Epidermal melanocyte (primary cell): ENCODE measurements at regions not wholly inside any gene's neighbourhood (a gene's known extent, or its start where the extent isn't known, plus 50 kb on each side); places are given as distances from the start of the nearest gene placed in this dataset.
"Not testable (repeated sequence)": the region's sequence is repeated elsewhere in the genome, so short reads cannot be mapped to it uniquely, and the experiment has no call there.

Experiments used
- DNase-seq: peaks from one replicate; pipeline ENCODE4 v3.0.0; 2011; ENCODE audit warnings: low spot score; ENCODE audit not compliant: insufficient read length

DNA sequence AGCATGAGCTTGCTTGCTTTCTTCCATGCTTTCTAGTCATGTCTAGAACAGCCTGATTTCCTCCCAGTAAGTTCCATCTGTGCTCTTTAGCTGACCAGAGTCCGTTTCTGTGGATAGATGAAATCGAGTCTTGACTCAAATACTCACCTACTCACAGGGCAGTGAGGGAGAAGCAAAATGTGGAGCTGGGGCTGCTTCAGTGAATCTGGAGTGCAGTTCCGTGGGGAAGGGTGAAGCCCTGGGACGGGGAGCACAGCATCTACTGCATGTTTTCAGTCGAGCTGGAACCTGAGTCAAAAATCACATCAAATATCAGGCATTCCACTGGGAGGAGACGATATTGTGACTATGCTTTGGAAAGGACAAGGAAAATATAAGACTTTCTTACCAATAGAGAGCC, 70.3 kb upstream of the PRMT8 start:
- DNase-seq: no peak

GRCh38 chr12:3421191-3421978, 69.6 kb upstream of the PRMT8 start:
- no peak for DNase-seq

GRCh38 chr12:3424796-3425195, 66.2 kb upstream of the PRMT8 start:
- DNase-seq: not testable (repeated sequence)

GRCh38 chr12:3427956-3428355, 63.0 kb upstream of the PRMT8 start:
- DNase-seq: no peak

GRCh38 chr12:3428631-3429030, 62.4 kb upstream of the PRMT8 start:
- DNase-seq: no peak

DNA sequence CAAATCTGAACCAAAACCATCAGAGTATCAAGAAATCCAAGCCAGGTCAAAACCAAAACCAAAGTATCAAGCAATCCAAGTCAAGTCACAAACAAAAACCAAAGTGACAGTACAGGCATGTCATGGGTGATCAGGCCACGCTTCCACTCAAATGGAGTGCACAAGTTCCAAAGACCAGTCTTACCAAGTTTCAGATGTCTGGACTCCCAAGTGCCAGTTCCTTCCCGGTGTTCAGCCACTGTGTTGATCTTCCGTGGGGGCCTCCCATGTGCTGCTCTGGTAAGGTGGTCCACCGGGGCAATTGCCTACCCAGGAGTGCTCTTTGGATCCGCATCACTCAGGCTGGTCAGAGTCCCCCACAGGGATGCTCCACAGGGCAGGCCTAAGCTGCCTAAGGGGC, 61.5 kb upstream of the PRMT8 start:
- DNase-seq: not testable (repeated sequence)

DNA sequence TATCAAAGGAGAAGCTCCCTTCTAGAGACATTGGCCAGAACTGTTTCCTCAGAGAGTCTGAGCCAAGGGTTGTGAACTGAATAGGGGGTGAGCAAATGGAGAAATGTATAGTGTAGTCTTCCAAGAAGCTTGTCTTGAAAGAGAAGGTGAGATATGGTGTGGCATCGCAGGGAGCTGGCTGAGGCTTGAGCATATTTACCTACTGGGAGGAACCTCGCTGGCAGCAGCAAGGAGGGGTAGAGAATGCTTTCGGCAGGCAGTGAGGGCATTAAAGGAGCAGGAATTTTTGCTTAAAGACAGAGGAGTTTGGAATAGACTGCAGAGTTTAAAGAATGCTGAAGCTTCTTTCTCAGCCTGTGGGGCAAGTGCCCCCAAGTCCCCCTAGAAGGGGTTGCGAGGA, 59.3 kb upstream of the PRMT8 start:
- DNase-seq: no peak

DNA sequence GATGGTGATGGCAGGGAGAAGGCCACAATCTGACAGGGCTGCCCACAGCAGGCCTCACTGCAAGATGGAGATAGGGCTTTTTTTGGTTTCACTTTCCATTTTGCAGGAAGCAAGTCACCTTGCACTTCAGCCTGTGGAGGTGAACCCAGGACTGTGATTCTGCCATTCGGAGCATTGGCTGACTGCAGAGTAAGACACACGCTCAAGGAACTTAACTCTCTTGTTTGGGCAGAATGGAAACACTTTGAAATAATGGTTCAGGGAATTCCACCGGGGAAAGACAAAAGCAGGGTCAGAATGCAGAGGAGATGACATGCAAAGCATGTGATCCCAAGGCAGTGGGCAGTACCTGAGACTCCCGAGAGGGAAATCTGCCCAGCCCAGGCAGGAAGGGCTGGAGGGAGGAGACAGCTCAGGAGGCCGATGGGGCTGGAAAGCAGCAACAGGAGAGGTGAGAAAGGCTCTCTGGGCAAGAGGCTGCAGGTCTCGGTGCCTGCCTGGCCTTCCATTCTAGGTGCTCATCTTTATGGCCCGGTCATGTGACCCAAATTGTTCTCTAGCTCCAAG, 58.7 kb upstream of the PRMT8 start:
- no peak for DNase-seq

DNA sequence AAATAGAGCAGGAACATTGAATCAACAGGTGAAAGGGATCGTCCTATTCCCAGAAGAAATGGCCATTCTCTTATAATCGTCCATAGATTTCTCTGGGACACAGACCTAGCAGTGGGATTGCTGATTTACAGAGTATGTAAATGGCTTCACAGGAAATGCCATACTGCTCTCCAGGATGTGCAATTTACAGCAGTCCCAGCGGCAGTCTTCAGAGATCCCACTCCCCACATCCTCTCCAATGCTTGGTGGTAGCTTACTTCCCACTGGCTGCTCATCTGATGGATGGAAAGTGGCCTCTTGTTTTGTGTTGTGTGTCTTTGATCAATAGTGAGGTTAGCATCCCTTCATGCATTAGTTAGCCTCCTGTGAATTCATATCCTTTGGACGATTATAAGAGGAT, 58.1 kb upstream of the PRMT8 start:
- no peak for DNase-seq

DNA sequence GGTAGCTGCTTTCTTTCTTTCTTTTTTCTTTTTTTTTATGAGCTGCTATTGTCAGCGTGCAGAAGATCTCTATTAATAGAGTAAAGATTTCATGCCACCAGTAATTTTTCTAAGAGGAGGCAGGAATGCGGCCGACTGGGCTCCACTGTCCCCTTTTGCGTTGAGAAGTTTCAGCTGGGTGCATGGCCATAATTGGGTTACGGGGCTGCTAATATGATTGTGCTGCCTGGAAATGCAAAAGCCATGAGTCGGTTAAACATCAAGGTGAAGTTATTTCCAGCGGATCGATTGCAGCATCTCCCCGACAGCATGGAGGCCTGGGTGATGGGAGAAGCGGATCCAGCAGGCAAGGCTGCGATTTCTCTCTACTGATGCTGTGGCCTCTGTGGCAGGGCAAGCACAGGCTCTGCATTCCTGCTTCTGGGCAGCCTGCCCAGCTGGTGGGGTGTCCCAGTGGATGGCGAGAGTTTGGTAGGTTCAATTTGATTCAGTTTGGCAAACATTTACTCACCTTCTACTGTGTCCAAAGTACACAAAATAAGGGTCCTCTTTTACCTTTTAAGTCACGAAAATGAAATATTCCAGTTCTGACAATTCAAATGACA, 54.4 kb upstream of the PRMT8 start:
- DNase-seq: no peak

- no peak for DNase-seq
Measured at GRCh38 chr12:3437986-3438385, 53.0 kb upstream of the PRMT8 start.

DNA sequence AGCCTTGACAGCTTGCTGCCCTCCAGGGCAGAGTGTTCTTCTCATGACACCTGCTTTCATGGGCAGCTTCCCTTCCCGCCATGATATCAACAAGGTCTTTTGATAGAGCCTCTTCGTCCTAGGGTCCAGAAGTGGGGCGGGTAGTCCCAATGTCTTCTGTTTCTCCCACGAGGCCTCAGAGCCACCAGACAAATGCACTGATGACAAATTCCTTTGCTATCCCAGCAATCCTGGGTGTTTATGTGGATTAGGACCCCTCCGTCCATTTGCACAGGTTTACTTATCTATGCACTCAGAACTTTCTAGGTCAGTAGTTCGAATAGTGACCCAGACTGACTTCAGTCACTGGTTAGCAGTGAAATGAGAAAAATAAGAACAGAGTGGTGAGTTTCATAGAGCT, 52.6 kb upstream of the PRMT8 start:
- DNase-seq: no peak
